GM13976 (cell line): ENCODE measurements at regions not wholly inside any gene's neighbourhood (a gene's known extent, or its start where the extent isn't known, plus 50 kb on each side); places are given as distances from the start of the nearest gene placed in this dataset.
"Not testable (repeated sequence)": the region's sequence is repeated elsewhere in the genome, so short reads cannot be mapped to it uniquely, and the experiment has no call there.

Source experiments
- DNase-seq: peaks from one replicate; pipeline ENCODE4 v3.0.0; 2012; ENCODE audit warnings: low spot score
- in situ Hi-C: fragments of 300-500 bp; cut with MboI; formaldehyde crosslinking; loops from one replicate; pipeline ENCODE4 v1.12.0; 2022; ENCODE audit warnings: low sequenced_read_pairs, mixed read lengths, inconsistent platforms; ENCODE audit not compliant: unreplicated experiment
- TF ChIP-seq, protein P1 (sequence below): IDR thresholded peaks from 2 replicates; pipeline ENCODE4 v1.5.1; 2012; ENCODE audit warnings: borderline replicate concordance, mild to moderate bottlenecking; ENCODE audit not compliant: insufficient read depth; ENCODE audit errors: extremely low read depth, missing control alignments, control extremely low read depth

DNA sequence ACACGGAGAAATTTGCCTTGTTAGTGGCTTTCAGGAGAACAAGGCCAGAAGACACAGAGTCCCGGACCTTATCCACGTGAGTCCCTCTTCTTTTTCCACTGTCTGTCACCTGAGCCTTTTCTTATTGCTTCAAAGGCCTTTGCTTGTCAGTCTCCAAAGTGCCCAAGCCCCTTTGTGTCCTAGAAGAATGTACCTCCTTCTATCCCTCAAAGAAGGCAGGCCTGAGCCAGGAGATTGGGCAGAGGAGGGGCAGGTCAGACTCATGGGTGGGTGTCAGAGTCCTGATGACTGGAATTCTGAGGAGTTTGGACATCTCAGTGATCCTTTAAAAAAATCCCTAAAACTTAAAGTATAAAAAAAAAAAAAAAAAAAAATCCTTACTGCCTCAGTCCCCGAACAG, 299.6 kb upstream of the NCAM1 start:
- in situ Hi-C loops = no loop called here
- no peak for DNase-seq
- TF ChIP-seq, protein P1, sequence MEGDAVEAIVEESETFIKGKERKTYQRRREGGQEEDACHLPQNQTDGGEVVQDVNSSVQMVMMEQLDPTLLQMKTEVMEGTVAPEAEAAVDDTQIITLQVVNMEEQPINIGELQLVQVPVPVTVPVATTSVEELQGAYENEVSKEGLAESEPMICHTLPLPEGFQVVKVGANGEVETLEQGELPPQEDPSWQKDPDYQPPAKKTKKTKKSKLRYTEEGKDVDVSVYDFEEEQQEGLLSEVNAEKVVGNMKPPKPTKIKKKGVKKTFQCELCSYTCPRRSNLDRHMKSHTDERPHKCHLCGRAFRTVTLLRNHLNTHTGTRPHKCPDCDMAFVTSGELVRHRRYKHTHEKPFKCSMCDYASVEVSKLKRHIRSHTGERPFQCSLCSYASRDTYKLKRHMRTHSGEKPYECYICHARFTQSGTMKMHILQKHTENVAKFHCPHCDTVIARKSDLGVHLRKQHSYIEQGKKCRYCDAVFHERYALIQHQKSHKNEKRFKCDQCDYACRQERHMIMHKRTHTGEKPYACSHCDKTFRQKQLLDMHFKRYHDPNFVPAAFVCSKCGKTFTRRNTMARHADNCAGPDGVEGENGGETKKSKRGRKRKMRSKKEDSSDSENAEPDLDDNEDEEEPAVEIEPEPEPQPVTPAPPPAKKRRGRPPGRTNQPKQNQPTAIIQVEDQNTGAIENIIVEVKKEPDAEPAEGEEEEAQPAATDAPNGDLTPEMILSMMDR = no peak

- no peak for DNase-seq
- TF ChIP-seq, protein P1 = no peak
- in situ Hi-C loops = no loop called here
Observed at GRCh38 chr11:112662554-112662953, 298.7 kb upstream of the NCAM1 start.

GRCh38 chr11:112663947-112664634, 297.1 kb upstream of the NCAM1 start:
- no peak for DNase-seq
- in situ Hi-C loops = no loop called here
- TF ChIP-seq, protein P1 = no peak

DNA sequence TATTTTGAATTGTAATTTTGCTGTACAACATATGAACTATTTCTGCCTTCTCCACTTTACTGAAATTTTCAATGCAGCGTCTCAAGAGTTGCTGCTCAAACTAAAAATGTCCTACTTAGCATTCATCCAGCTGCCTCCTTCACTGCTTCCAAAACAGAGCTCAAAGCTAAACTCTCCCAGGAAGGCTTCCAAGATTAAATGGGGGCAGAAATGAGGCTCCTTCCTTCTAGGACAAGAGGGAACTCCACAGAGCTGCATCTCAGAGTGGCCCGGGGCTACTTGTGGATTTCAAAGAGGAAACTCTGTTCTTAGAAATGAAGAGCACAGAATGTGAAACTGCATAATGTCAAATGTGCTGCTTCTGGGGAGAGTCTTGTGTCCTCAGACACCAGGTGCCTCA, 295.9 kb upstream of the NCAM1 start:
- in situ Hi-C loops = no loop called here
- TF ChIP-seq, protein P1 = no peak
- DNase-seq = no peak

DNA sequence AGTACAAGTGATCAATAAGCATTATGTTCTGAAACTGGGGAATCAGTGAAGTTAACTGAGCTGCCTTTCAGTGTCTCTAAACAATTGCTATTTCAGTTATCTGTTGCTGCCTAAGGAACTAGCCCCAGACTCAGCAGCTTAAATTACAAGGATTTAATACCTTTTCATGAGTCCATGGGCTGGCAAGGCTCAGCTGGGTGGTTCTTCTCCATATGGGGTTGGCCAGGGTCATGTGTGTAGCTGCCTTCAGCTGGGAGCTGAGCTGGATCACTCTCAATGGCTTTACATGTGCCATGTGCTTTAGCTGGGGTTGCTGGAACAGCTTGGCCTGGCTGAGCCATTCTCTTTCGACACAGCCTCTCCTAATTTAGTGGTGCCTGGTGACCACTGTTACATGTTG, 295.0 kb upstream of the NCAM1 start:
- in situ Hi-C loops = no loop called here
- no peak for DNase-seq
- TF ChIP-seq, protein P1 = no peak

DNA sequence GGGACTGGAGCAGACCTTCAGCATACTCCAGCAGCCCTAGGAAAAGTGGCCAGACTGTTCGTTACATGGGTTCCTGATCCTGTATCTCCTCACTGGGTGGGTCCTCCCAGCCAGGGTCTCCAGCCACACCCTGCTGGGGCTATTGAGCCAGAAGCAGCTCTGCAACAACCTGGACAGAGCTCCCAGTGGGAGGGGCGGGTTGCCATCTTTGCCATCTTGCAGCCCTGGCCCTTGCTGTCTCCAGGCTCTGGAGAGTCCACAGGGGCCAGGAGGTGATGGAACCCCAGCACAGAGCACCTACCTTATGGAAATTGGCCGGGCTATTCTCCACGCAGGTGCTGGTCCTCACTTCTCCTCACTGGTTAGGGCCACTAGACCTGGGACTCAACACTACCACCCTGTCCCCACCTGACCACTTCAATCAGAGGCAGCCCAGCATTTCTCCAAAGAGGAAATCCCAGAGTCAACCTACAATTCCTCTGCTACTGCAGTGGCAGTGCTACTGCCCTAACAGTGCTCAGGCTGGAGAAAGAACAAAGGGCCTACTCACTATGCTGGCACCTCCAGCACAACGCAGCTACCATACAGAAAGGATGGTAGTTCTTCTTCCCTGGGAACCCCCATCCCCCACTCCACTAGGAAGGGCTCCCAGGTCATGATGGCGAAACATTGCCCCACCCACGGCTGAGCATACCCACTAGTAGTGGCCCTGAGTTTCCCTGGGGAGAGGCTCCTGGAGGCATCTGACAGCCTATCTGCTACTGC, 290.2 kb upstream of the NCAM1 start:
- TF ChIP-seq, protein P1 = no peak
- DNase-seq = no peak
- in situ Hi-C loops = no loop called here

DNA sequence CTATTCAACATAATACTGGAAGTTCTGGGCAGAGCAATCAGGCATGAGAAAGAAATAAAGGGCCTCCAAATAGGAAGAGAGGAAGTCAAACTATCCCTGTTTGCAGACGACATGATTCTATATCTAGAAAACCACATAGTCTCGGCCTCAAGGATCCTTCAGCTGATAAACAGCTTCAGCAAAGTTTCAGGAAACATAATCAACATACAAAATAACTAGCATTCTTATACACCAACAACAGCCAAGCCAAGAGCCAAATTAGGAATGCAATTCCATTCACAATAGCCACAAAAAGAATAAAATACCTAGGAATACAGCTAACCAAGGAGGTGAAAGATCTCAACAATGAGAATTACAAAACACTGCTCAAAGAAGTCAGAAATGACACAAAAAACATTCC, 287.8 kb upstream of the NCAM1 start:
- DNase-seq, in situ Hi-C loops: not testable (repeated sequence)
